RWPE1 (cell line): ENCODE measurements at regions not wholly inside any gene's neighbourhood (a gene's known extent, or its start where the extent isn't known, plus 50 kb on each side); places are given as distances from the start of the nearest gene placed in this dataset.

Source experiments
- CTCF ChIA-PET: fragments of 350-600 bp; sonication (Branson Sonifier 250); formaldehyde crosslinking; extraction: SDS; loops from one replicate; lab custom pipeline; 2021; lab: Yijun Ruan, JAX
- POLR2A ChIA-PET: fragments of 400-600 bp; formaldehyde crosslinking; extraction: SDS; loops from one replicate; lab custom pipeline; 2020; ENCODE audit warnings: antibody characterized with exemption; ENCODE audit not compliant: low non-redundant PET; lab: Yijun Ruan, JAX
- DNase-seq: peaks from one replicate; pipeline ENCODE4 v3.0.0; 2012; ENCODE audit warnings: low spot score
- H3K27ac ChIP-seq: fragments of 450-650 bp; 2 replicates; pipeline ENCODE4 v1.5.1; 2017
- TF ChIP-seq, protein P1 (sequence below): fragments of 450-650 bp; conservative IDR thresholded peaks from 2 replicates; pipeline ENCODE4 v1.5.1; 2017; ENCODE audit warnings: low read depth, mild to moderate bottlenecking

DNA sequence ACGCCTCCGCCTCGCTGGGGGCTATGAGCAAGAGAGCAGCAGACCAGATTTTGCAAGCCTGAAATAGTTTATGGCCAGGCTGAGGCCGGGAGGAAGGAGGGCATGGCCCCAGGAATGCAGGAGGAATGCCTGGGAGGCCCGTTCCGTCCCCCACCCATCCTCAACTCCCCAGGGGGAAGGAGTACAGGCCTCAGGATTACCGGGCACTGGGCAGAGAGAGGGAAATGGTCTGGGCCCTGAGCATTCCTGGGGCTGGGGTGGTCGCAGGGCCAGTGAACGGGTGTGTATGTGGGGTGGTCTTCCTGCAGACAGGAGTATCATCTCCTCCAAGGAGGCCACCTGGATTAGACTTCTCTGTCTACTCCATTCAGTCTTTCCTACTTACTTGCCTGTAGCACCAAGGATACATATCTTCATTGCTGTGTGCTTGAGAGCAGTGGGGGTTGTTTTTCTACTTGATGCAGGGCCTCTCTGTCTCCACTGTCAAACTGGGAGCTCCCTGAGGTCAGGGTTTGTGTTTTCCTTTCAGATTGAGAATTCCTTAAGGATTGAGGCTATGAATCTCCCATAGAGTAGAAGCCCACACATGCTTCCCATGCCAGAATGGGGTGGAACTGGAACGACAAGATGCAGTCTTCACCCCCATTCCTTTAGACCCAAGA, 81.3 kb downstream of the VEGFA start:
- ChIA-PET CTCF (interaction anchor here (0.6 kb wide), 1 partner anchor 21 kb away, joined by 4 read pairs; no protein-coding TSS in a partner anchor), POLR2A (no interaction called here)
- no peak overlapping the region for H3K27ac ChIP-seq
- TF ChIP-seq, protein P1, sequence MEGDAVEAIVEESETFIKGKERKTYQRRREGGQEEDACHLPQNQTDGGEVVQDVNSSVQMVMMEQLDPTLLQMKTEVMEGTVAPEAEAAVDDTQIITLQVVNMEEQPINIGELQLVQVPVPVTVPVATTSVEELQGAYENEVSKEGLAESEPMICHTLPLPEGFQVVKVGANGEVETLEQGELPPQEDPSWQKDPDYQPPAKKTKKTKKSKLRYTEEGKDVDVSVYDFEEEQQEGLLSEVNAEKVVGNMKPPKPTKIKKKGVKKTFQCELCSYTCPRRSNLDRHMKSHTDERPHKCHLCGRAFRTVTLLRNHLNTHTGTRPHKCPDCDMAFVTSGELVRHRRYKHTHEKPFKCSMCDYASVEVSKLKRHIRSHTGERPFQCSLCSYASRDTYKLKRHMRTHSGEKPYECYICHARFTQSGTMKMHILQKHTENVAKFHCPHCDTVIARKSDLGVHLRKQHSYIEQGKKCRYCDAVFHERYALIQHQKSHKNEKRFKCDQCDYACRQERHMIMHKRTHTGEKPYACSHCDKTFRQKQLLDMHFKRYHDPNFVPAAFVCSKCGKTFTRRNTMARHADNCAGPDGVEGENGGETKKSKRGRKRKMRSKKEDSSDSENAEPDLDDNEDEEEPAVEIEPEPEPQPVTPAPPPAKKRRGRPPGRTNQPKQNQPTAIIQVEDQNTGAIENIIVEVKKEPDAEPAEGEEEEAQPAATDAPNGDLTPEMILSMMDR = no peak
- DNase-seq = no peak

DNA sequence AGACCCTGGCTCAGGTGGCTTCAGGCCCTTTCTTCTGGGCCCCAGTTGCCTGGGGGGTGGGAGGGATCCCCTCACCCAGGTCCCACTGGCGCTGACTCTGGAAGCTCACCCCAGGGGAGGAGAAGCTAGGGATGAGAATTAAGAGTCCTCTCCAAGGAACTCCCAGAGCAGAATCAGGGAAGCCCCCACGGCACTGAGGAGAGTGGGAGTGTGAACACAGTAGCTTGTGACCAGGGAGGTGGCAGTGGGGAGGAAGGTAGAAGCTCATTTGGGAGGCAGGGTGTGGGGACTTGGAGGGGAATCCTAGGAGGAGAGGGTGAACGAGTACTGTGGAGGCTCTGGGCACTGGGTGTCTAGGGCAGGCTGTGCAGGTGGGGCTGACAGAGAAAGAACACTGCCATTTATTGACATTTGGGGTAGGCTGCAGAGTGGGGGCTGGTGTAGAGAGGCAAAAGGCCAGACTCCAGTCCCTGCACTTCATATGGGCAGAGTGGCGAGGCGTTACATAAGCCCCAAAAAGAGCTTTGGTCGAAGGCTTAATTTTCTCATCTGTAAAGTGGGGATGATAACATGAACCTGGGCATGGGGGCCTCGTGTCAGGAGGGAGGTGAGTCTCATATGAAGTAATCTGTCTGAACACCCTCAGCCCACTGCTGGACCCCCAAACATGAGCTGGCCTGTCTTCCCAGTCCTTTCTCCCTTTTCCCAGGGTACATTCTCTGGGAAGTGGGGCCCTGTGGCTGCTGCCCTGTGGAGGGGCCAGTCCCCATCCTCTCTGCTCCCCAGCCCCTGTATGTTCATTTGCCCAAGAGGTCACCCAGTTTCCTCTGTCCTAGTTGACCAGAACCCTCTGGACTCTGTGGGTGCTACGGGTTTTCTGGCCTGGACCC, 80.5 kb downstream of the VEGFA start:
- TF ChIP-seq, protein P1 = no peak
- H3K27ac ChIP-seq = no peak overlapping the region
- CTCF ChIA-PET = no interaction called here
- DNase-seq = no peak
- POLR2A ChIA-PET = no interaction called here

DNA sequence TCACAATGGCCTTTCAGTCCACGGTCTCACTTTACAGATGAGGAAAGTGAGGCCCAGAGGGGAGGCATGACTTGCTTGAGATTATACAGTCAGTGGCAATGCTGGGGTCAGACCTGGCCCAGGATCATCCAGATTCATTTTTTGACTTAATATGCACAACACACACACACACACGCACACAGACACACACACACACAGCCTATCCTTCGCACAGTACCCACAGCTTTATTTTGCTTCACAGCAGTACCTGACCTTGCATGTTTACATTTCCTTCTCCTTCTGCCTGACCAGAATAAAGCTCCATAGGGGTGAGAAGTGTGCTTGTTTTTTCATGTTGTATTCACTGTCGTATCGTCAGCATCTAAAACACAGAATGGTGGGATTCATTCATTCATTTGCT, 79.8 kb downstream of the VEGFA start:
- ChIA-PET POLR2A (no interaction called here), CTCF (no interaction called here)
- TF ChIP-seq, protein P1 = no peak
- no peak overlapping the region for H3K27ac ChIP-seq
- no peak for DNase-seq

DNA sequence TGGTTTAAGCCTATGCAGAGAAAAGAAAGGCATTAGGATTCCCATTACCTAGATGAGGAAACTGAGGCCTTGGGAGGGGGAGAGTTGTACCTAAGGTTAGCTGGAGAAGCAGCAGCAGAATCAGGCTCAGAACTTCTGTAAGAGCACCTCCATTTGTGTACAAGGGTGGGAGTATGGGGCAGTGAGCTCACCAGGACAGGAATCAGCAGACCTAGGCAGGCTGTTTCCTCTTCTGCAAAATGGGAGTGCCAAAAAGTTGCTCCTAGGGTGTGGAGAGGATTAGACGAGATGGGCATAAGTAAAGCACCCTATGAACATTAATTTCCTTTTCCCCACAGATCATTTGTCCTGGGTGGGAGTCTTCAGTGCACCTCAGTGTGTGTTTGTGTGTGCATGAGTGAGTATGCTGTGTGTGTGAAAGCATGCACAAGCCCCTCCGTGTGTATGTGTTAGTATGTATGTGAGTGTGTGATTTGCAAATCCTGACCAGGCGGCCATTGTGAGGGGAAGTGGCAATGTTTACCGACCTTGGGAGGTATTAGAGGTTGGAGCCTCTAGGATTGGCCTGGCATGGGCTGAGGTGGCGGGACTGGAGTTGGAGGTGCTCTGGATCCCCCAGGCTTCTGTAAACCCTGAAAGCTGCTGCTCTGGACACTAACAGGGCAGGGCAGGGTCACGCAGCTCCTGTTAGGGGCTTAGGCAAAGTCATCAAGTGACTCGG, 78.8 kb downstream of the VEGFA start:
- ChIA-PET CTCF (interaction anchor here (0.6 kb wide), 1 partner anchor 24 kb away, joined by 3 read pairs; no protein-coding TSS in a partner anchor), POLR2A (no interaction called here)
- no peak for DNase-seq
- TF ChIP-seq, protein P1 = no peak
- H3K27ac ChIP-seq = no peak overlapping the region

DNA sequence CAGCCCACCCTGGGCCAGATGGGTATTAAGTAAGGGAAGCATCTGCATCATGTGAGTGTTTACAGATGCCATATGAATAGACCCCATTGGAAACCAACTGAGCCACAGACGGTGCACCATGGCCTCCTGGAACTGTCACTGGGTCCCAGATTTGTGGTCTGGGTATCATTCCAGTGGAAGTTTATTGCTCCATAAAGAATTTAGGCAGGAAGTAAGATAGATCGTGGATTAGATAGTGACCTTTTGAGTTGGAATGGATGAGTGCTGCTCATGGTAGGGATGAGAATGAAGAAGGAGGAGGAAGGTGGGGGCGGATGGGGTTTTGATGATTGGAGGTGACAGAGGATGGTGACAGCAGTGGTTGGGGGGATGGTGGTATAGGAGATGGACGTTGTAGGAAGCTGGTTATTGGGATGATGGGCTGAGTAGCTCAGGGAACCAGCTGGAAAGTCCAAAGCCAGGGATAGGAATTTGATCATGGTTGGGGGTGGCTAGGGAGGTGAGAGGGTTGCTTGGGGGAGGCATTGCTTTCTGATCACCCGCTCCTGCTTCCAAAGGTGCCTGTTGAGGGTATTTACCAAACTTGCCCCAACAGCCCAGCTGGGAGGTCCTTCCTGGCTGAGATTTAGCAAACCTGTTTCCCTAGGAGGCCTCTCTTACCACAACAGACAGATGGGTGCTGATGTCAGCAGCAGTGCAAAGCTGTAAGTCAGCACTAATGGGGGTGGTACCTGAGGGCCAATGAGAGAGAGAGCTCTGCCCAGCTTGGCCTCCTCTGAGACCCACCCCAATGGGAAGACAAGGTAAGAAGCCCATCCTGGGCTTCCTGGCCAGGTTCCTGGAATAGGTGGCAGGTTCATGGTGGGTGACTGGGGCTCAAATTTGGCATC, 78.0 kb downstream of the VEGFA start:
- ChIA-PET POLR2A (no interaction called here), CTCF (interaction anchor here (0.6 to 2.5 kb wide), 2 partner anchors 8 to 10 kb away, joined by 4 to 7 read pairs; no protein-coding TSS in a partner anchor)
- H3K27ac ChIP-seq = no peak overlapping the region
- no peak for DNase-seq
- TF ChIP-seq, protein P1 = no peak
